Motor neuron (in vitro differentiated cells): ENCODE measurements at regions not wholly inside any gene's neighbourhood (a gene's known extent, or its start where the extent isn't known, plus 50 kb on each side); places are given as distances from the start of the nearest gene placed in this dataset.
"Not testable (repeated sequence)": the region's sequence is repeated elsewhere in the genome, so short reads cannot be mapped to it uniquely, and the experiment has no call there.

Experiments used
- ATAC-seq, 8 experiments: fragments of 200-7000 bp; cut with Tn5 transposase; replicated peaks in 6 of 8; 2 replicates each; pipeline ENCODE4 v1.8.0; 2021; ENCODE audit warnings: mild to moderate bottlenecking in 8 of 8, moderate library complexity in 8 of 8
- H3K27ac ChIP-seq, 2 donors: fragments of 250-450 bp; sonication (Bioruptor Pico); 2 replicates each; pipeline ENCODE4 v1.9.0; 2021; ENCODE audit warnings: antibody characterized with exemption in 2 of 2, mild to moderate bottlenecking in 2 of 2, moderate library complexity in 1 of 2
- H3K4me1 ChIP-seq, 2 donors: fragments of 250-450 bp; sonication (Bioruptor Pico); replicated peaks in 1 of 2; 2 replicates each; pipeline ENCODE4 v1.6.1; 2021; ENCODE audit warnings: antibody characterized with exemption in 2 of 2, mild to moderate bottlenecking in 2 of 2, moderate library complexity in 1 of 2
- H3K4me3 ChIP-seq, 5 donors: fragments of 250-450 bp; sonication (Bioruptor Pico); 2 replicates each; pipeline ENCODE4 v1.9.0; 2021; ENCODE audit warnings: antibody characterized with exemption in 5 of 5, mild to moderate bottlenecking in 5 of 5, moderate library complexity in 4 of 5
- WGBS, 10 experiments: fragments of 450-650 bp; shearing (Covaris generic); methylation state at CpG; one replicate each; pipeline ENCODE4 v1.0.0; 2022; 5-methylcytosine and 5-hydroxymethylcytosine counted together
- in situ Hi-C, 9 experiments: fragments of 400-800 bp; cut with MboI; loops; one replicate each; pipeline ENCODE4 v1.15.0; 2021; ENCODE audit warnings: low sequenced_read_pairs in 9 of 9, low pct_unique_long_range_greater_than_20kb in 2 of 9; ENCODE audit not compliant: unreplicated experiment in 9 of 9

DNA sequence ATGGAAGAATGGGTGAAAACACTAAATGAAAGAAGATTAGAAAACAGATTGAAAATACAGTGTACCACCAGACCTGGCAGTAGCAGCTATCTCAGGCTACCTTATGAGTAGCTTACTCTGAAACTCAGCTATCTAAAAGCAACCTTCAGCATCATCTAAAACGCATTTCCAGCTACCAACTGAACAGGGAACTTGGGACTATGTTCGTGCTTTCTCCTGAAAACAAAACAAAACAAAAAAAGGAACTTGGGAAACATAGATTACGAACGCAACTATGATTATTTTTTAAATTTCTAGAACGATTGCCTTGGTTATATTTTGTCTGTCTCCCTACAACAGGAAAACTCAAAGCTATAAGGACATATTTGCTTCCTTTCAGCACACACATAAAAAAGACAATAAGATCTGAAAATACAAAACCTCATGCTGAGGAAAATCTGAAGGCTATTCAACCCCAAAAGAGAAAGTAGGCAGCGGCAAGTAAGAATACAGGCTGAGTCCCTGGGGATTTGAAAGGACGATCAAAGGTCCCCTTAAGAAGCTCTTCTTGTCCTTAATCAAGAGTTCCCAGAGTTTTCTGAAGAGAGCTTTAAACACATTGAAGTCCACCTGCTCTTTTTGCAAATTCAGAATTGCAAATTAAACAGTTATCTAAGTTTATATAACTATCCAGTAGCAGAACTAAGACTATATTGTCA lies 53.4 kb downstream of the OR2K2 start:
- Histone ChIP-seq H3K27ac (no peak overlapping the region), H3K4me1 (no peaks in the 10 kb centered on the region), H3K4me3 (no peak overlapping the region)
- no peak for ATAC-seq
- 38 to 86% (median 74%) methylated on average over 2 to 7 of the region's 7 CpGs; no CpG with 5 or more reads in 1 of the 10 experiments for WGBS, 10 experiments
- in situ Hi-C loops: loop anchor here in 3 of 9 experiments (25.0 kb wide), 3 partner anchors 214 to 639 kb away; partner anchors contain the start of gene LPAR1 (in 1 of the 3)

DNA sequence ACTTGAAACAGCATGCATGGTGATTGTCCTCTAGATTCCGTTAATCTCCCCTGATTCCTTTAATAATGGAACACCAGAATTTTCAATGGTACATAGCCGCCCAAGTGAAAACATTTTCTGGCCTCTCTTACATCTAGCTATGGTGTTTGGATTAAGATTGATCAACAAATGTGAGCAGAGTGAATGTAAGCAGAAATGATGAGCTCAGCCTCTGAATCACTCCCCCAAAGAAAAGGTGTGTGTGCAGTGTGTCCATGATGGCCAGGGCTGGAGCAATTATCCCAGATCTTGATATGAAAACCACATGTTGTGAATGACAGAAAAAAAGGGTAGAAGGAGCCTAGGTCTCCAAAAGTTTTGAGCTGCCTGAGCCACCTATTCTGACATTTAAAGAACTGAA lies 55.3 kb downstream of the OR2K2 start:
- 80 to 100% (median 96%) methylated on average over 1 to 2 of the region's 2 CpGs; no CpG with 5 or more reads in 2 of the 10 experiments for WGBS, 10 experiments
- Histone ChIP-seq H3K4me3 (no peak overlapping the region), H3K27ac (no peak overlapping the region), H3K4me1 (no peaks in the 10 kb centered on the region)
- ATAC-seq: no peak
- in situ Hi-C loops: loop anchor here in 3 of 9 experiments (25.0 kb wide), 3 partner anchors 212 to 637 kb away; partner anchors contain the start of gene LPAR1 (in 1 of the 3)

DNA sequence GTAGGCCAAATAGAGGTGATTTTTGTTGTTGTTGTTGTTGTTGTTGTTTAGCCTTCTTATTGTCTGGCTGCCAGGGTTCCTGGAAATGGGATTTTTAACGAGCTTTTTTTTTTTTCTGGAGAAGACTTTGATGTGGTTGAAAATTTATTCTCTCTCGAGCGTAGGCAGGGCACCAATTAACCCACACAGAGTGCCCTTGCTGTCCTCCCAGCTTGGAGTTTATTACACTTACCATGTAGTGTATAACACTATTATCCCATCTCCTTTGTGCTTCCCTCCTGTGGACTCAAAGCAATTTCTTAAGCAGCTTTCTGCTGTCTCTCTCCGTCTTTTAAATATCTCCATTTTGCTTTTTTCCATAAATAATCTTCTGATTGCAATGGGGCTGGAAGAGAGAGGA lies 57.4 kb downstream of the OR2K2 start:
- WGBS, 10 experiments: 0 to 58% (median 23%) methylated on average over 1 to 4 of the region's 4 CpGs; no CpG with 5 or more reads in 1 of the 10 experiments
- no peak overlapping the region for H3K27ac ChIP-seq
- H3K4me3 ChIP-seq: no peak overlapping the region
- in situ Hi-C loops: no loop called here
- ATAC-seq: no peak
- no peaks in the 10 kb centered on the region for H3K4me1 ChIP-seq

DNA sequence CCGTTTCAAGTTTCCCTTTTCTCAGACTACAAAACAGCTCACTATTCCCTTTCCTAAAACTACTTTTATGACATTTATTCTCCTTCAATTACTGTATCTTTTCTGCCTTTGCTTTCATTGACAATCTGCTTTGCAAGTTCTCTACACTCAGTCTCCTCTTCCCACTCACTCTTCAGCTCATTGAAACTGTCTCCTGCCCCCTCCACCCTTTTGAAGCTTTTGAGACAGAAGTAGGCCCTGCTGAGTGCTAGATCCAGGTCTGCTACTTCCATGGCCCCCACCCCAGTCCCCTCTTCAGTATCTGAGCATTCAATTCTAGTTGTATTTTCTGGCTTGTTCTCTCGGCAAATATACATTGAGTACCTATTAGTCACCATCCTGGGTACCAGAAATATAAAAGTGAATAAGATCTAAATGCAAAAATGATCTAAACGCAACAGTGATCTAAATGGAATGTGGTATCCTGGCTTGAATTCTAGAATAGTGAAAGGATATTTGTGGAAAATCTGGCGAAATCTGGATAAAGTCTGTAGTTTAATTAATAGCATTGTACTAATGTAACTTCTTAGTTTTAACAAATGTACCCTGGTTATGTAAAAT lies 58.4 kb downstream of the OR2K2 start:
- no peak overlapping the region for H3K27ac ChIP-seq
- in situ Hi-C loops: no loop called here
- no peak for ATAC-seq
- H3K4me1 ChIP-seq: no peaks in the 10 kb centered on the region
- no peak overlapping the region for H3K4me3 ChIP-seq
- WGBS, 10 experiments: 16 to 100% (median 61%) methylated on average over 1 to 4 of the region's 4 CpGs

DNA sequence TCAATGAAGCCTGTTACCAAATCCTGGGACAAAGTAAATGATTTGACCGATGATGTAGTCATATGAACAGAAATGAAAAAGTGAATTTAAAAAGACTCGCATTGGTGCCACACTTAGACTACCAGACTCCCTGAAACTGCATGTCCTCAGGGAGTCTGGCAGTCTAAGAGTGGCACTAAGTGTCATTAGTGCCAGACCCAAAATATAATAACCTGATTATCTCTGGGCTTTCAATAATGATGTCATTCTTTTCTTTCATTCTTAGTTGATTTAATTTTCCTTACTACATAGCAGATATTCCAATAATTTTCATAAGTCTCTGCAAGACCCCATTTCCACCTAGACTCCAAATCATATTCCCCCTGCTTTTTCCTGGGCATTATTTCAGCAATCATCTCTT lies 59.0 kb downstream of the OR2K2 start:
- Histone ChIP-seq H3K4me3 (no peak overlapping the region), H3K4me1 (no peaks in the 10 kb centered on the region), H3K27ac (no peak overlapping the region)
- no peak for ATAC-seq
- in situ Hi-C loops: no loop called here
- WGBS, 10 experiments: 67 to 100% (median 94%) methylated on average over 1 to 2 of the region's 2 CpGs; no CpG with 5 or more reads in 1 of the 10 experiments

DNA sequence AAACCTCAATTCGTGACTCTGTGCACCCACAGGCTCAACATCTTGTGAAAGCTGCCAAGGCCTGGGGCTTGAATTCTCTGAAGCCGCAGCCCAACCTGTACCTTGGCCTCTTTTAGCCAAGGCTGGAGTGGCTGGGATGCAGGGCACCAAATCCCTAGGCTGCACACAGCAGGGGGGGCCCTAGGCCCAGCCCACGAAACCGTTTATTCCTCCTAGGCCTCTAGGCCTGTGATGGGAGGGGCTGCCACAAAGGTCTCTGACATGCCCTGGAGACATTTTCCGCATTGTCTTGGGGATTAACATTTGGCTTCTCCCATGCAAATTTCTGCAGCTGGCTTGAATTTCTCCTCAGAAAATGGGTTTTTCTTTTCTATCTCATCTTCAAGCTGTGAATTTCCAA lies 64.0 kb downstream of the OR2K2 start:
- H3K4me3 ChIP-seq, ATAC-seq, H3K4me1 ChIP-seq, in situ Hi-C loops, H3K27ac ChIP-seq: not testable (repeated sequence)
- 40 to 100% (median 82%) methylated on average over 1 to 3 of the region's 5 CpGs; no CpG with 5 or more reads in 2 of the 10 experiments for WGBS, 10 experiments

DNA sequence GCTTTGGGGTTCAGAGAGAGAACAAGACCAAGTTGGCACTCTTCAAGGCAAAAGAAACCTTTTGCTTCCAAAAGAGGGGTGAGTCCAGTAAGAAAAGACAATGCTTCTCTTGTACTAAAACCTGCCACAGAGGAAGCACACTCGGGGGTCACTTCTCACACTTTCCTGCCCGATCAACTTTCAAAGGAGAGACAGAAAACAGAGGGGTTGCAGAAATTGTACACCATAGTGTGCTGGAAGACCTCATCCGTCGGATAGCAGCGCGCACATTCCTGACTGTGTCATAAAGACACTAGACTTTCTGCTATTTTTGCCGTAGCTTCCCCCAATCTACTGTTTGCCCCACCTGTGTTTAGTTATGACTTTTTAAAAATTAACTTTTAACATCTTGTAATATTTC lies 66.9 kb downstream of the OR2K2 start:
- in situ Hi-C loops: no loop called here
- Histone ChIP-seq H3K4me3 (no peak overlapping the region), H3K4me1 (no peaks in the 10 kb centered on the region), H3K27ac (no peak overlapping the region)
- WGBS, 10 experiments: 40 to 100% (median 70%) methylated on average over 1 to 7 of the region's 7 CpGs
- ATAC-seq: no peak

DNA sequence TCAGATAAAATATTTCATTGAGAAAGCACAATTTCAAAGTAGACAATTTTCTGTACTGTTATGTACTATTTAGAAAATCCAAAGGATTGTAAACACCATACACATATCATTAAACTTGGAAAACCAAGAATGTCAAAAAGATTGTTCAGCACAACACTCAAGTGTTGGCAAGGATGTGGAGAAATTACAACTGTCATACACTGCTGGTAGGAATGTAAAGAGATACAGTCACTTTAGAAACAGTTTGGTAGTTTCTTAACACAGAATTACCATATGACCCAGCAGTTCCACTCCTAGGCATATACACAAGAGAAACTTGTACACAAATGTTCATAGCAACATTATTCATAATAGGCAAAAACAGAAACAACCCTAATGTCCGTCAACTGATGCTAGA lies 71.2 kb downstream of the OR2K2 start:
- H3K4me3 ChIP-seq: no peak overlapping the region
- no peak for ATAC-seq
- no peaks in the 10 kb centered on the region for H3K4me1 ChIP-seq
- in situ Hi-C loops: no loop called here
- H3K27ac ChIP-seq: no peak overlapping the region
- WGBS, 10 experiments: 33 to 100% (median 71%) methylated on average over 1 of the region's 1 CpG; no CpG with 5 or more reads in 1 of the 10 experiments

DNA sequence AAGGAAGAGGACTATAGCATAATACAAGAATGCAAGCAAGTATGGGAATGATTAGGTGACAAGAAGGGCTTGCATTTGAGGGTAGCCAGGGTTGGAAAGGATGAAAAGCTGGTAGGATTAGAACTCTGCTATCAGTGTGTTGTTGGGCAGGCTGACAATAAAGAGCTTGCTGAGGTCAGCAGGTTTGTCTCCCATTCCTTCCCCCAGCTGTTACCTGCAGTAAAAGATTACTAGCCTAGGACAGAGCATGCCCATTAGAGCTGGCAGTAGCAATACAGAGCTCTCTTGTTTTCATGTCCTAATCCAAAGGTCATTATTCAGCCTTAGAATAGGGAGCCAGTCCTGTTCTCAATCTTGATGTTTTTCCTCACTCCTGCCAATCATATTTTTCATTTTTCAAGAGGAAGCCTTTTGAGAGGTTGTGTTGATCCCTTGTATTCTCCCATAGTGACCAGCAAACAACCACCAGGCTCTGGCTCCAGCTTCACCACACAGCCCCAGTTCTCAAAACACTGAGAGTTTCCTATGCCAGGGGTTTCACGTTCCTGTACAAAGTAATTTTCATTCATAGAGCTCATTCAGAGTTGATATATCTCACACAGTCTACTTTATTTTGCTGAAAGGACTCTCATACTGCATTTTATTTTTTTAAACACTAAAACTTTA lies 71.7 kb downstream of the OR2K2 start:
- H3K4me1 ChIP-seq: no peaks in the 10 kb centered on the region
- no peak overlapping the region for H3K4me3 ChIP-seq
- no peak overlapping the region for H3K27ac ChIP-seq
- no peak for ATAC-seq
- in situ Hi-C loops: no loop called here
- 0 to 83% (median 75%) methylated on average over 1 of the region's 1 CpG; no CpG with 5 or more reads in 1 of the 10 experiments for WGBS, 10 experiments

DNA sequence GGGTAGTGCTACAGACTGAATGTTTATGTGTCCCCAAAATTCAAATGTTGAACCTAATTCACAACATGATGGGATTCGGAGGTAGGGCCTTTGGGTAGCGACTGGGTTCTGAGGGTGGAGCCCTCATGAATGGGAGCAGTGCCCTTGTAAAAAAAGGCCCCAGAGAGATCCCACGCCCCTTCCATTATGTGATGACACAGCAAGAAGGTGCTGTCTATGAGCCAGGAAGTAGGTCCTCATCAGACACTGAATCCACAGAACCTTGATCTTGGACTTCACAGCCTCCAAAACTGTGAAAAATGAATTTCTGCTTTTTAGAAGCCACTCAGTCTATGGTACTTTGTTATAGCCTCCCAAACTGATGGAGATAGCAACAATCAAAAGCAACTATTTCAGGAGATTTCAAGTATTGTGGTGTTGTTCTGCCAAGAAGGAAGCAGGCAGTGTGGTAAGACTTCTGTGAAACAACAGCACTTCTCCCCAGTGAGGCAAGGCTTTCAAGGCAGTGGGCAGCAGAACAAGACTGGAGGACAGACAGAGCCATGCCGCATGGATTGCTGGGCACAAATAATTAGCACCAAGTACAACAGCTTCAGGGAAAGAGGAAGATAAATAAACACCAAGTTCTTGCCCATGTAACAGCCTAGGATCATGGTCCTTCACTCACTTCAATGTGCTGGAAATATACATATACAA lies 76.1 kb downstream of the OR2K2 start:
- Histone ChIP-seq H3K27ac (no peak overlapping the region), H3K4me1 (no peaks in the 10 kb centered on the region), H3K4me3 (no peak overlapping the region)
- no peak for ATAC-seq
- 80 to 100% (median 92%) methylated on average over 1 to 4 of the region's 4 CpGs; no CpG with 5 or more reads in 1 of the 10 experiments for WGBS, 10 experiments
- in situ Hi-C loops: no loop called here

DNA sequence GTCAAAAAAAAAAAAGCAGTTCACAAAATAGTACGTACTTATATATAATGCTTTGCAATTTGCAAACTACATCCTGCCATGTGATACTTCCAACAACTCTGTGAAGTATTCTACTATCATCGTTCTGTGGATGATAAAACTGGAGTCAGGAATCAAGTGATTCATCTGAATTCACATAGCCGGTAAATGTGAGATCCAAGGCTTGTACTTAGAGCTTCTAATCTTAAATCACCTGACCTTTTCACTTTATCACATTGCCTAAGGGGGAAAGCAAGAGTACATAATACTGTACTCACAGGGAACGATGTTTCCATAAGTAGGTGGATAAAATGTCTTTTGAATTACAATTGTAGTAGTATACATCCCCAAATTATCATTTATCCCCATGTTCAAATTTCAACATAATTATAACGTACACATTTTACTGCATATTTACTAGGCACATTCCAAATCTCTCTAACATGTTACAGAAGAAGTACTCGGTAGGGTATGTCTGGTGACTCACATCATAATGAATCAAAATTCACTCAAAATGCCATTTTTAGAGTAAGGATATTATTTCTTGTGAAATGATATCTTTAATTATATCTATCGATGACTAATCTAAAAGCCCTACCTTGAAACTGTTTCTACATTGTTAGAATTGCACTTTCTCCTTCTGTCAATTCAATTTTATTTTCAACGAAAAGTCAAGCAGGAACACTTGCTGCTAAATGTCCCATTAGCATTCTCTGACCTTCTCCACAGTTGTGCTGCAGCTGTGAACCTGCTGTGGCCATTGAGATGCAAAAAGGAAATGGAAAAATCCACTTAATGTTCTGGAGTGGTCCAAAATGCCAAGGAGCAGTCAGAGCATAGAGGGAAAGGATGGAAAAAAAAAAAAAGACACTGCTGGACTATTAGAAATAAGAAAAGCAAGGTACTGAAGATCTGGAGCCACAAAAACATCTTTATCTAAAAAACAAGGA lies 78.9 kb downstream of the OR2K2 start:
- WGBS, 10 experiments: 42 to 88% (median 56%) methylated on average over 4 to 8 of the region's 8 CpGs
- no peak overlapping the region for H3K4me3 ChIP-seq
- in situ Hi-C loops: no loop called here
- H3K27ac ChIP-seq: no peak overlapping the region
- H3K4me1 ChIP-seq: no peaks in the 10 kb centered on the region
- ATAC-seq: peak in 1 of 8 experiments; percentile 52

DNA sequence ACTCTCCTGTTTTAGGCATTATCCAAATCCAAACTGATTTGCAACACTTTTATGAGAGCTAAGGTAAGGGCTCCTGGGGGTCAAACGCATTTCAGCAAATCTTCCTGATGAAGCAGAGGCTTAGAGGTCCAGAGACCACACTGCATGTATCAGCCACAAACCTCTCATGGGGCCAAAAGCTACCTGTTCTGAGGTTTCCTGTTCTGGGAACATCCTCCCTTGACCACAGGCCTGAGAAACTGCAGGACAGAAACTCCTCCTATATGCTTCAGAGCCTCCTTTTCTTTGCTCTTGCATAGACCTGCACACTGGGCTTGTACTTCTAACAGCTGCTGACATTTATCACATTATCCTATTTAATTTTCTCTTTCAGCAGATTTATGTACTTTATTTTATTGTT lies 92.6 kb downstream of the OR2K2 start:
- ATAC-seq: no peak
- 57 to 100% (median 87%) methylated on average over 1 of the region's 1 CpG; no CpG with 5 or more reads in 2 of the 10 experiments for WGBS, 10 experiments
- no peak overlapping the region for H3K4me3 ChIP-seq
- no peak overlapping the region for H3K27ac ChIP-seq
- H3K4me1 ChIP-seq: no peaks in the 10 kb centered on the region
- in situ Hi-C loops: no loop called here
